Mononuclear cell (primary cell): ENCODE measurements at regions not wholly inside any gene's neighbourhood (a gene's known extent, or its start where the extent isn't known, plus 50 kb on each side); places are given as distances from the start of the nearest gene placed in this dataset.
"Not testable (repeated sequence)": the region's sequence is repeated elsewhere in the genome, so short reads cannot be mapped to it uniquely, and the experiment has no call there.

Experiments used
- H3K27me3 ChIP-seq: 2 replicates; pipeline ENCODE4 v1.6.0; 2011; ENCODE audit warnings: low read length, control low read depth; ENCODE audit not compliant: insufficient read depth
- H3K4me1 ChIP-seq: 2 replicates; pipeline ENCODE4 v1.5.1; 2011; ENCODE audit warnings: mild to moderate bottlenecking, low read length, control low read depth; ENCODE audit not compliant: insufficient read depth
- H3K4me3 ChIP-seq: 2 replicates; pipeline ENCODE4 v1.5.1; 2011; ENCODE audit warnings: mild to moderate bottlenecking, low read length, moderate library complexity
- H3K9me3 ChIP-seq: 2 replicates; pipeline ENCODE4 v1.5.1; 2011; ENCODE audit warnings: low read depth, mild to moderate bottlenecking, control low read depth, low read length

DNA sequence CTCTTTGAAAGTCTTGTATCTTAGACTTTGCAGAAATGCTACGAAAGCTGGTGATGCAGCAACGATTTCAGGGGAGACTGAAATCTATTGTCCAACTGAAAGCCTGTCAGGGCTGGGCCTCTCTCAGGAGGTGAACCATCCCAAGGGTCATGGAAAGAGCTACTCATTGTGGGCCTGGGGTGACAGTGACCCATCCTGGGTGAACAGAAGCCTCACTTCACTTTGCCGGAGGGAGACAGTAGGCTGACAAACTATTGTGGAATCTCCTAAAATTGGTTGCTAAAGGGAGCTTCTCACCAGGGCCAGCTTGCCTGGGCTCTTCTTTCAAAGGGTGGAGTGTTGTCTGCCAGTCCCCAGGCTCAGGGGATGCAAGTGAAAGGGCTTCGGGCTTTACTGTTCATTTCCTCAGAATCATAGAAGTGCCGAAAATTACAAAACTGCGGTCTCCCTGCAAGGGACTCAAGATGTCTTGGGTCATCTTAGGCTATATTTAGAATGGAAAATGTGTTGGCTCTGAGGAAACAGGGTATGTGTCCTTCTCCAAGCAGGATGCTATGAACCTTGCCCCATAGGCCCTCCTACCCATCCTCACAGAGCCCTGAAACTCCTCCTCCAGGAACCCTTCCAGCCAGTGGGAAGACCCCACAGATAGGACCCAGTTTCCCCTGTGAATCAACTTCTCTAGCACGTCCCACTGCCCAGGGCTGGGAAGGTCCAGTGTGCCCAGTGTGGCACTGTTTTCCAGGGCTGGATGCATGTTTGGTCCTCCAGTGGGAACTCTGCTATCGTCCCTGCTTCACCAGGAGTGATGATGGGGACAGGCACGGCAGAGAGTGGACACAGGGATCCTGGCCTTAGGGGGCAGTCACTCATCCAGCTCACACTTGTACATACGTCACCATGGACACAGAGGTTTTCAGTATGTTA, 173.4 kb upstream of the PLGLB2 start:
- not testable (repeated sequence) for H3K4me1 ChIP-seq, H3K9me3 ChIP-seq, H3K4me3 ChIP-seq, H3K27me3 ChIP-seq

- not testable (repeated sequence) for H3K9me3 ChIP-seq, H3K4me1 ChIP-seq, H3K27me3 ChIP-seq, H3K4me3 ChIP-seq
Measured at GRCh38 chr2:87575138-87575537, 172.7 kb upstream of the PLGLB2 start.

- H3K4me1 ChIP-seq, H3K4me3 ChIP-seq, H3K27me3 ChIP-seq, H3K9me3 ChIP-seq: not testable (repeated sequence)
Measured at GRCh38 chr2:87577358-87577757, 170.5 kb upstream of the PLGLB2 start.

GRCh38 chr2:87582152-87582551, 165.7 kb upstream of the PLGLB2 start:
- H3K27me3 ChIP-seq, result not testable (repeated sequence)

GRCh38 chr2:87582579-87582978, 165.3 kb upstream of the PLGLB2 start:
- not testable (repeated sequence) for H3K27me3 ChIP-seq, H3K4me1 ChIP-seq, H3K9me3 ChIP-seq, H3K4me3 ChIP-seq

More at GRCh38 chr2:87582152-87582551, 165.7 kb upstream of the PLGLB2 start:
- not testable (repeated sequence) for H3K4me3 ChIP-seq, H3K9me3 ChIP-seq, H3K4me1 ChIP-seq

- not testable (repeated sequence) for H3K4me3 ChIP-seq, H3K4me1 ChIP-seq, H3K27me3 ChIP-seq, H3K9me3 ChIP-seq
Measured at GRCh38 chr2:87583370-87583769, 164.5 kb upstream of the PLGLB2 start.

GRCh38 chr2:87583803-87584202, 164.1 kb upstream of the PLGLB2 start:
- H3K27me3 ChIP-seq, H3K4me3 ChIP-seq, H3K4me1 ChIP-seq, H3K9me3 ChIP-seq: not testable (repeated sequence)

- H3K4me3 ChIP-seq, H3K9me3 ChIP-seq, H3K27me3 ChIP-seq, H3K4me1 ChIP-seq: not testable (repeated sequence)
Measured at GRCh38 chr2:87584268-87584906, 163.5 kb upstream of the PLGLB2 start.

GRCh38 chr2:87587934-87588333, 160.0 kb upstream of the PLGLB2 start:
- H3K9me3 ChIP-seq, H3K4me3 ChIP-seq, H3K27me3 ChIP-seq, H3K4me1 ChIP-seq: not testable (repeated sequence)

- H3K4me3 ChIP-seq, H3K4me1 ChIP-seq, H3K27me3 ChIP-seq, H3K9me3 ChIP-seq: not testable (repeated sequence)
Measured at GRCh38 chr2:87592974-87593373, 154.9 kb upstream of the PLGLB2 start.

DNA sequence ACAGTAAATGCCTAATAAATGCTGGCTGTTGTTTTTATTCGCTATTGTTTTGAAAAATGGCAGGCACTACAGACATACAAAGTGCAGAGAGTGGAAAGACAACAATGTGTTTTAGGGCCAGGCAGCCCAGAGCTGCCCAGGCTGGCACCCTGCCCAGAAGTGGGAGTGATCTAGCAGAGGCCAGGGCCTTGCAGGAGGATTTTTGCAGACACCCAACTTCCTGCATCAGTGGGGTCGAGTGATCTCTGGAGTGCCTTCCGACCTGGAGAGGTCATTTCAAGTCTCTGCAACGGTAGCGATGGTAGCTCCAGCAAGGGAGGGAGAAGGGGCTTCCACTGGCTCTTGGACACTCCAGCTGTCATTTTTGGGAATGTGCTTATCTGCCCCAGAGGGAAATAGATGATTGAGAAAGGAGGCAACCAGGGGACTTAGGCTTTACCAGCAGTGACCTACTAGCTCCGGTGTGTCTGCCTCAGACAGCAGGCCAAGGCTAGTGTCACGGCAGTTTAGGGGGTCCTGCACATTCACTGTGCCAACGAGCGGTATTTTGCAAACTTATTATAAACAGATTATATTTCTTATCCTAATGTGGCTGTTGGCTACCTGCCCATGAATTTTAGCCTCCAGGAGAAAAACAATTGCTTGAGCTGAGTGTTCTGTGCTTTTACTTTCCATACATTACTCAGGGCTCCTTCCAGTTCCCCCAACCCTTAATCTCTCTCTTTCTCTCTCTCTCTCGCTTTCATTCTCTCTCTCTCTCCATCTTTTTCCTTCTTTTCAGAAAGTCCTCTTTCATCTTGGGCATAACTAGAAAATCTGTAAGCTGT, 153.9 kb upstream of the PLGLB2 start:
- H3K4me3 ChIP-seq, H3K4me1 ChIP-seq, H3K9me3 ChIP-seq, H3K27me3 ChIP-seq: not testable (repeated sequence)

GRCh38 chr2:87594611-87594992, 153.3 kb upstream of the PLGLB2 start:
- H3K4me3 ChIP-seq, H3K4me1 ChIP-seq, H3K27me3 ChIP-seq, H3K9me3 ChIP-seq: not testable (repeated sequence)

DNA sequence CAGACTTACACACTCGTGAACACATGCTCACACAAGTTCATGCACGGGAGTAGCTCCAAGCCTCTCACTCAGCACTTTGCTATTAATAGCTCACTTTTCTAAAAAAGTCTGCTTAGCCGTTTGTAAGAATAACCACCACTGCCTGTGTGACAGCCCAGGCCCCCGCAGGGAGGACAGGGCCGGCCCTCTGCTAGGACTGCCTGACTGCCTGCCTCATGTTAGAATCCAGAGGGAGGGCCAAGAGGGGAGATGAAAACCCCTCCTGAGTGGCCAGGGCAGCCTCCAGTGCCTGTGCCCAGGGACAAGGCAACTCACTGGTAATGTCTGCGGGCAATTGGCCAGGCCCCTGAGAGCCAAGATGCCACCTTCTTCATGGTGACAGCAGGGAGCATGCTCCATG, 152.9 kb upstream of the PLGLB2 start:
- H3K9me3 ChIP-seq, H3K4me3 ChIP-seq: not testable (repeated sequence)

GRCh38 chr2:87600961-87601360, 146.9 kb upstream of the PLGLB2 start:
- H3K4me1 ChIP-seq, H3K9me3 ChIP-seq, H3K4me3 ChIP-seq, H3K27me3 ChIP-seq: not testable (repeated sequence)

More for the DNA sequence above, 152.9 kb upstream of the PLGLB2 start:
- not testable (repeated sequence) for H3K27me3 ChIP-seq, H3K4me1 ChIP-seq

GRCh38 chr2:87602118-87602517, 145.8 kb upstream of the PLGLB2 start:
- not testable (repeated sequence) for H3K9me3 ChIP-seq, H3K4me3 ChIP-seq

More at GRCh38 chr2:87602118-87602517, 145.8 kb upstream of the PLGLB2 start:
- not testable (repeated sequence) for H3K27me3 ChIP-seq, H3K4me1 ChIP-seq
